GM12878 (cell line): ENCODE measurements at regions not wholly inside any gene's neighbourhood (a gene's known extent, or its start where the extent isn't known, plus 50 kb on each side); places are given as distances from the start of the nearest gene placed in this dataset.

Experiments
- ATAC-seq: fragments of 200-7000 bp; cut with Tn5 transposase; 3 replicates; pipeline ENCODE4 v1.9.1; 2020; ENCODE audit warnings: mild to moderate bottlenecking, moderate library complexity
- BruUV-seq: library from RNA; stranded (reverse); fragments of 400-500 nt; replicated peaks from 2 replicates; lab custom pipeline; 2021; lab: Mats Ljungman, UMichigan
- CTCF ChIA-PET: fragments of 300-600 bp; sonication (Branson Sonifier 250); formaldehyde crosslinking; extraction: SDS; loops from one replicate; lab custom pipeline; 2021; ENCODE audit warnings: inconsistent platforms; lab: Yijun Ruan, JAX
- POLR2A ChIA-PET: fragments of 350-600 bp; formaldehyde crosslinking; extraction: SDS; loops from one replicate; lab custom pipeline; 2021; ENCODE audit warnings: inconsistent platforms; lab: Charles Lee
- RAD21 ChIA-PET: fragments of 300-600 bp; sonication (Branson Sonifier 250); formaldehyde crosslinking; loops from one replicate; lab custom pipeline; 2023; ENCODE audit warnings: antibody characterized with exemption; ENCODE audit not compliant: unreplicated experiment; lab: Charles Lee
- SMC1A ChIA-PET: fragments of 300-600 bp; sonication (Branson Sonifier 250); formaldehyde crosslinking; loops from one replicate; lab custom pipeline; 2023; ENCODE audit not compliant: unreplicated experiment, uncharacterized antibody; lab: Charles Lee
- DNase-seq: peaks from one replicate; pipeline ENCODE4 v3.0.0-alpha.2; 2011; ENCODE audit warnings: low read depth, low spot score
- FAIRE-seq: peaks from 3 replicates; lab custom pipeline; 2011; peaks lifted over from hg19 to GRCh38; lab: Jason Lieb, UNC
- H2AFZ ChIP-seq: 2 replicates; pipeline ENCODE4 v1.6.0; 2011; ENCODE audit warnings: low read depth, low read length, control low read depth; ENCODE audit not compliant: control insufficient read depth
- H3K27ac ChIP-seq: 2 replicates; pipeline ENCODE4 v1.5.1; 2011; ENCODE audit warnings: control low read depth; ENCODE audit not compliant: control insufficient read depth, insufficient read depth
- H3K27me3 ChIP-seq, 2 experiments: replicated peaks in 1 of 2; 2 replicates each; pipeline versions ENCODE4 v1.6.0 to v1.6.1; 2011; ENCODE audit warnings: low read length in 1 of 2; ENCODE audit not compliant: control insufficient read depth in 2 of 2, insufficient read depth in 2 of 2
- H3K36me3 ChIP-seq, 2 experiments: 2 replicates each; pipeline ENCODE4 v1.5.1; 2011; ENCODE audit warnings: low read length in 1 of 2; ENCODE audit not compliant: control insufficient read depth in 2 of 2, insufficient read depth in 2 of 2
- H3K4me1 ChIP-seq: 2 replicates; pipeline ENCODE4 v1.6.1; 2011; ENCODE audit warnings: mild to moderate bottlenecking, low read length, moderate library complexity, mixed read lengths; ENCODE audit not compliant: control insufficient read depth, insufficient read depth
- H3K4me2 ChIP-seq: 2 replicates; pipeline ENCODE4 v1.6.0; 2011; ENCODE audit warnings: control low read depth; ENCODE audit not compliant: control insufficient read depth, insufficient read depth
- H3K4me3 ChIP-seq: fragments of 200-600 bp; sonication (generic); 2 replicates; pipeline ENCODE4 v1.5.1; 2016
- H3K79me2 ChIP-seq: 2 replicates; pipeline ENCODE4 v1.6.0; 2011; ENCODE audit warnings: low read length; ENCODE audit not compliant: control insufficient read depth, insufficient read depth
- H3K9ac ChIP-seq: 2 replicates; pipeline ENCODE4 v1.8.0; 2011; ENCODE audit warnings: low read length, control low read depth, mixed read lengths; ENCODE audit not compliant: control insufficient read depth, insufficient read depth
- H3K9me3 ChIP-seq: replicated peaks from 3 replicates; pipeline ENCODE4 v1.5.1; 2011; ENCODE audit warnings: mild to moderate bottlenecking, low read length; ENCODE audit not compliant: control insufficient read depth, insufficient read depth
- H4K20me1 ChIP-seq: 2 replicates; pipeline ENCODE4 v1.6.0; 2011; ENCODE audit not compliant: control insufficient read depth, insufficient read depth
- BACH1 ChIP-seq: fragments of 450-650 bp; IDR thresholded peaks from 2 replicates; pipeline ENCODE4 v1.6.1; 2017; ENCODE audit warnings: mild to moderate bottlenecking, borderline replicate concordance
- ETV6 ChIP-seq, 2 experiments: fragments of 450-650 bp in 1 of 2; IDR thresholded peaks in 1 of 2; conservative IDR thresholded peaks in 1 of 2; 2 replicates each; pipeline ENCODE4 v1.6.1; 2014; ENCODE audit warnings: antibody characterized with exemption in 1 of 2, borderline replicate concordance in 1 of 2, low read depth in 1 of 2, mild to moderate bottlenecking in 1 of 2, moderate library complexity in 1 of 2
- MEF2B ChIP-seq: fragments of 450-650 bp; IDR thresholded peaks from 2 replicates; pipeline ENCODE4 v1.6.1; 2018; ENCODE audit warnings: mild to moderate bottlenecking, moderate library complexity; ENCODE audit not compliant: partially characterized antibody, poor library complexity, severe bottlenecking
- MTA3 ChIP-seq: IDR thresholded peaks from 2 replicates; pipeline ENCODE4 v1.6.1; 2012; ENCODE audit warnings: low read length, inconsistent platforms, borderline replicate concordance
- NBN ChIP-seq: fragments of 450-650 bp; IDR thresholded peaks from 2 replicates; pipeline ENCODE4 v1.6.1; 2016
- NFYB ChIP-seq: IDR thresholded peaks from 2 replicates; pipeline ENCODE4 v1.6.1; 2011; ENCODE audit warnings: low read depth, mild to moderate bottlenecking, low read length, improper control_type of control experiment, moderate library complexity; ENCODE audit not compliant: insufficient read depth
- RELA ChIP-seq: fragments of 450-650 bp; IDR thresholded peaks from 2 replicates; pipeline ENCODE4 v1.8.0; 2014; ENCODE audit warnings: borderline replicate concordance; ENCODE audit not compliant: partially characterized antibody
- RFX5 ChIP-seq: IDR thresholded peaks from 2 replicates; pipeline ENCODE4 v1.6.1; 2011; ENCODE audit warnings: low read depth, low read length, improper control_type of control experiment
- SREBF2 ChIP-seq: IDR thresholded peaks from 2 replicates; pipeline ENCODE4 v1.6.1; 2012; ENCODE audit warnings: mild to moderate bottlenecking, low read length
- TBL1XR1 ChIP-seq: IDR thresholded peaks from 2 replicates; pipeline ENCODE4 v1.6.1; 2012; ENCODE audit warnings: low read depth, low read length, improper control_type of control experiment
- WGBS: methylation state at CpG from one replicate; pipeline ENCODE4 v1.1.6; 2016; ENCODE audit warnings: low lambda C conversion rate; ENCODE audit not compliant: insufficient replicate concordance, insufficient coverage; ENCODE audit errors: missing lambda C conversion rate; 5-methylcytosine and 5-hydroxymethylcytosine counted together
- in situ Hi-C: fragments of 300-500 bp; cut with MboI; formaldehyde crosslinking; loops from 9 replicates; pipeline ENCODE4 v1.14.3; 2018; ENCODE audit warnings: mixed read lengths
- intact Hi-C: fragments of 100-400 bp; cut with micrococcal nuclease; formaldehyde crosslinking; loops from one replicate; pipeline ENCODE4 v1.14.2; 2022; ENCODE audit not compliant: unreplicated experiment
- TF ChIP-seq, protein P1 (sequence below): fragments of 450-650 bp; formaldehyde crosslinking; IDR thresholded peaks from 2 replicates; pipeline ENCODE4 v1.4.0; 2020; ENCODE audit warnings: mild to moderate bottlenecking, moderate library complexity
- TF ChIP-seq, protein P2 (sequence below): fragments of 450-650 bp; IDR thresholded peaks from 2 replicates; pipeline ENCODE4 v1.6.1; 2018; ENCODE audit warnings: borderline replicate concordance, mild to moderate bottlenecking; ENCODE audit not compliant: partially characterized antibody
- TF ChIP-seq, protein P3 (sequence below): IDR thresholded peaks from 2 replicates; pipeline ENCODE4 v1.6.1; 2011; ENCODE audit warnings: borderline replicate concordance, low read depth, mild to moderate bottlenecking, moderate library complexity, low read length; ENCODE audit not compliant: insufficient read depth, poor library complexity, severe bottlenecking
- TF ChIP-seq, protein P4 (sequence below): IDR thresholded peaks from 2 replicates; pipeline ENCODE4 v1.6.1; 2011; ENCODE audit warnings: borderline replicate concordance, low read depth, mild to moderate bottlenecking, moderate library complexity, mixed read lengths, low read length; ENCODE audit not compliant: insufficient read depth; ENCODE audit errors: extremely low read length

DNA sequence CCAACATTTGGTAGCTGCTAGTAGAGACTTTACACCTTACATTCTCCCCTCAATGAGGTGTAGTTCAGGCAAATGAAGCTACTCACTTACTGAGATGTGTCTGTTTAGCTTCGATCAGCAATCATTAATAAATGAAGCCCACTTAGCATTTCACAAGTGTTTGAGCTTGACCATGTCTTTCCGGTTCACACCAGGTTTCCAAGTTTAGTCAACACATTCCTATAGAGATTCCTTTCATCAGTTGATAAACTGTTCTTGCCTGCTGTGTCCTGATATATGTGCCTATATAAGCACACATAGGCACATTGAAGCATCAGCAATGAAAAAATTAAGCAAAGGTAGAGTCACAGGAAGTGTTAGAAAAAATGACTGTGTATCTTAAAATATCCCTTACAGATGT, 150.0 kb downstream of the BTBD3 start:
- WGBS = 53% methylated on average over 2 of the region's 2 CpGs
- intact Hi-C loops = no loop called here
- TF ChIP-seq TBL1XR1 (no peak), RFX5 (no peak), BACH1 (no peak), ETV6 (conservative IDR thresholded peaks at IDR 0.05 in 1 of 2, IDR thresholded peaks at IDR 0.05 in 1 of 2; ENCODE audit: borderline replicate concordance in 1 of 2, low read depth in 1 of 2) (no peak), MTA3 (no peak), RELA (no peak), NFYB (no peak), NBN (no peak), SREBF2 (no peak), MEF2B (no peak)
- TF ChIP-seq, protein P1, sequence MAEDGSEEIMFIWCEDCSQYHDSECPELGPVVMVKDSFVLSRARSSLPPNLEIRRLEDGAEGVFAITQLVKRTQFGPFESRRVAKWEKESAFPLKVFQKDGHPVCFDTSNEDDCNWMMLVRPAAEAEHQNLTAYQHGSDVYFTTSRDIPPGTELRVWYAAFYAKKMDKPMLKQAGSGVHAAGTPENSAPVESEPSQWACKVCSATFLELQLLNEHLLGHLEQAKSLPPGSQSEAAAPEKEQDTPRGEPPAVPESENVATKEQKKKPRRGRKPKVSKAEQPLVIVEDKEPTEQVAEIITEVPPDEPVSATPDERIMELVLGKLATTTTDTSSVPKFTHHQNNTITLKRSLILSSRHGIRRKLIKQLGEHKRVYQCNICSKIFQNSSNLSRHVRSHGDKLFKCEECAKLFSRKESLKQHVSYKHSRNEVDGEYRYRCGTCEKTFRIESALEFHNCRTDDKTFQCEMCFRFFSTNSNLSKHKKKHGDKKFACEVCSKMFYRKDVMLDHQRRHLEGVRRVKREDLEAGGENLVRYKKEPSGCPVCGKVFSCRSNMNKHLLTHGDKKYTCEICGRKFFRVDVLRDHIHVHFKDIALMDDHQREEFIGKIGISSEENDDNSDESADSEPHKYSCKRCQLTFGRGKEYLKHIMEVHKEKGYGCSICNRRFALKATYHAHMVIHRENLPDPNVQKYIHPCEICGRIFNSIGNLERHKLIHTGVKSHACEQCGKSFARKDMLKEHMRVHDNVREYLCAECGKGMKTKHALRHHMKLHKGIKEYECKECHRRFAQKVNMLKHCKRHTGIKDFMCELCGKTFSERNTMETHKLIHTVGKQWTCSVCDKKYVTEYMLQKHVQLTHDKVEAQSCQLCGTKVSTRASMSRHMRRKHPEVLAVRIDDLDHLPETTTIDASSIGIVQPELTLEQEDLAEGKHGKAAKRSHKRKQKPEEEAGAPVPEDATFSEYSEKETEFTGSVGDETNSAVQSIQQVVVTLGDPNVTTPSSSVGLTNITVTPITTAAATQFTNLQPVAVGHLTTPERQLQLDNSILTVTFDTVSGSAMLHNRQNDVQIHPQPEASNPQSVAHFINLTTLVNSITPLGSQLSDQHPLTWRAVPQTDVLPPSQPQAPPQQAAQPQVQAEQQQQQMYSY (CRISPR knock-in tag) = no peak
- TF ChIP-seq, protein P2, sequence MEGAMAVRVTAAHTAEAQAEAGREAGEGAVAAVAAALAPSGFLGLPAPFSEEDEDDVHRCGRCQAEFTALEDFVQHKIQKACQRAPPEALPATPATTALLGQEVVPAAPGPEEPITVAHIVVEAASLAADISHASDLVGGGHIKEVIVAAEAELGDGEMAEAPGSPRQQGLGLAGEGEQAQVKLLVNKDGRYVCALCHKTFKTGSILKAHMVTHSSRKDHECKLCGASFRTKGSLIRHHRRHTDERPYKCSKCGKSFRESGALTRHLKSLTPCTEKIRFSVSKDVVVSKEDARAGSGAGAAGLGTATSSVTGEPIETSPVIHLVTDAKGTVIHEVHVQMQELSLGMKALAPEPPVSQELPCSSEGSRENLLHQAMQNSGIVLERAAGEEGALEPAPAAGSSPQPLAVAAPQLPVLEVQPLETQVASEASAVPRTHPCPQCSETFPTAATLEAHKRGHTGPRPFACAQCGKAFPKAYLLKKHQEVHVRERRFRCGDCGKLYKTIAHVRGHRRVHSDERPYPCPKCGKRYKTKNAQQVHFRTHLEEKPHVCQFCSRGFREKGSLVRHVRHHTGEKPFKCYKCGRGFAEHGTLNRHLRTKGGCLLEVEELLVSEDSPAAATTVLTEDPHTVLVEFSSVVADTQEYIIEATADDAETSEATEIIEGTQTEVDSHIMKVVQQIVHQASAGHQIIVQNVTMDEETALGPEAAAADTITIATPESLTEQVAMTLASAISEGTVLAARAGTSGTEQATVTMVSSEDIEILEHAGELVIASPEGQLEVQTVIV = no peak
- TF ChIP-seq, protein P3, sequence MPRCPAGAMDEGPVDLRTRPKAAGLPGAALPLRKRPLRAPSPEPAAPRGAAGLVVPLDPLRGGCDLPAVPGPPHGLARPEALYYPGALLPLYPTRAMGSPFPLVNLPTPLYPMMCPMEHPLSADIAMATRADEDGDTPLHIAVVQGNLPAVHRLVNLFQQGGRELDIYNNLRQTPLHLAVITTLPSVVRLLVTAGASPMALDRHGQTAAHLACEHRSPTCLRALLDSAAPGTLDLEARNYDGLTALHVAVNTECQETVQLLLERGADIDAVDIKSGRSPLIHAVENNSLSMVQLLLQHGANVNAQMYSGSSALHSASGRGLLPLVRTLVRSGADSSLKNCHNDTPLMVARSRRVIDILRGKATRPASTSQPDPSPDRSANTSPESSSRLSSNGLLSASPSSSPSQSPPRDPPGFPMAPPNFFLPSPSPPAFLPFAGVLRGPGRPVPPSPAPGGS = no peak
- TF ChIP-seq, protein P4, sequence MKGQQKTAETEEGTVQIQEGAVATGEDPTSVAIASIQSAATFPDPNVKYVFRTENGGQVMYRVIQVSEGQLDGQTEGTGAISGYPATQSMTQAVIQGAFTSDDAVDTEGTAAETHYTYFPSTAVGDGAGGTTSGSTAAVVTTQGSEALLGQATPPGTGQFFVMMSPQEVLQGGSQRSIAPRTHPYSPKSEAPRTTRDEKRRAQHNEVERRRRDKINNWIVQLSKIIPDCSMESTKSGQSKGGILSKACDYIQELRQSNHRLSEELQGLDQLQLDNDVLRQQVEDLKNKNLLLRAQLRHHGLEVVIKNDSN = no peak

More for the DNA sequence above, 150.0 kb downstream of the BTBD3 start:
- no peak for FAIRE-seq
- BruUV-seq = no TSS peak
- SMC1A ChIA-PET = interaction anchor here (0.6 kb wide), 1 partner anchor 62 kb away, joined by 3 read pairs; no protein-coding TSS in a partner anchor
- Histone ChIP-seq H3K9me3 (no peaks in the 10 kb centered on the region; the same call in 2 of the 3 replicates), H3K36me3 (no peaks in the 10 kb centered on the region), H3K27me3 (no peaks in the 10 kb centered on the region), H3K79me2 (no peaks in the 10 kb centered on the region), H3K4me3 (no peak overlapping the region), H2AFZ (no peak overlapping the region), H4K20me1 (no peaks in the 10 kb centered on the region), H3K4me2 (no peak overlapping the region), H3K27ac (no peak overlapping the region), H3K9ac (no peak overlapping the region), H3K4me1 (no peaks in the 10 kb centered on the region)
- CTCF ChIA-PET = interaction anchor here (1.2 kb wide), 1 partner anchor 55 kb away, joined by 3 read pairs; no protein-coding TSS in a partner anchor
- no peak for ATAC-seq
- DNase-seq = no peak
- RAD21 ChIA-PET = interaction anchor here (0.5 to 1.2 kb wide), 2 partner anchors 12 to 1648 kb away, joined by 3 read pairs; no protein-coding TSS in a partner anchor
- POLR2A ChIA-PET = no interaction called here
- in situ Hi-C loops = no loop called here
